NCI-H82 treated with DMSO at 0.1 percent for 48 hours (cell line): ENCODE measurements at regions not wholly inside any gene's neighbourhood (a gene's known extent, or its start where the extent isn't known, plus 50 kb on each side); places are given as distances from the start of the nearest gene placed in this dataset.
"Not testable (repeated sequence)": the region's sequence is repeated elsewhere in the genome, so short reads cannot be mapped to it uniquely, and the experiment has no call there.

ENCODE experiments used
- DNase-seq: peaks from one replicate; lab custom pipeline; 2025; ENCODE audit not compliant: unreplicated experiment; lab: John Stamatoyannopoulos, UW

DNA sequence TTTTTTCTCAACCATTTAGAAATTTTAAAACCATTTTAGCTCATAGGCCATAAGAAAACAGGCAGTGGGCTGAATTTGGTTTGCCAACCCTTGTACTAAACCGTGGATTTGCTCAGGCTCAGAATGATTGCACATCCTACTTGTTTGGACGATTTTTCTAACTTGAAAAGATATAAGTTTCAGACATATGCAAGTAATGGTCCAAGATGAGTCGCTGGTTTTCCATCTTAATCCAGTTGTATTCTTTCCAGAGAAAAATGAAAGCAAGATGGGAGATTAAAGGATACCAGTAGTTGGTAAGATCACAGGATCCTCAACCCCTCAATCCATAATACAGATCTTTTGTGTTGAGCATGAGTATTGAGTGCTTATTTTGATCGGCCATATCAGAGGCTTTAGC is 250.9 kb downstream of the TINAG start:
- no peak for DNase-seq

DNA sequence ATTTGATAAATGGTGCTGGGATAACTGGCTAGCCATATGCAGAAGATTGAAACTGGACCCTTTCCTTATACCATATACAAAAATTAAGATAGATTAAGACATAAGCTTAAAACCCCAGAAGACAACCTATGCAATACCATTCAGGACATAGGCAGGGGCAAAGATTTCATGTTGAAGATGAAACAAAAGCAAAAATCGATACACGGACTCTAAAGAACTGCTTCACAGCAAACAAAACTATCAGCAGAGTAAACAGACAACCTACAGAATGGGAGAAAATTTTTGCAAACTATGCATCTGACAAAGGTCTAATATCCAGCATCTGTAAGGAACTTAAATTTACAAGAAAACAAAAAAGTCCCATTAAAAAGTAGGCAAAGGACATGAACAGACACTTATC is 255.9 kb downstream of the TINAG start:
- DNase-seq, result not testable (repeated sequence)

DNA sequence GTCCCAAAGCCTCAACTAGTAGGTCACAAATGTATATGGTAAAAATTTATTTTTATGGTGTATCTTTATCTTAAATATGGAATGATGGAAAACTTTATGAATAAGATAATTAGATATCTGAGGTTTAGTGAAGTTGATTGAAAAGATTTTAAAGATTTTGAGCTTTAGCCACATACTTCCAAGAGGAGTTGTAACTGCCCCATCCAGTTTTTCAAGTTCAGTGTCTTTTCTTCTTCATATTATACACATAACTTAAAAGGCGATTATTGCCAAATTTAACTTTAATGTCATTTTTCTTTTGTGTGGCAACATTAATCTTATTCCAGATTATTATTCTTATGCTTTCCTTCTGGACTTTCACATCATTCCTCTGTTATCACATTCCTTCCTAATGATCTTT is 266.4 kb downstream of the TINAG start:
- DNase-seq, result no peak

DNA sequence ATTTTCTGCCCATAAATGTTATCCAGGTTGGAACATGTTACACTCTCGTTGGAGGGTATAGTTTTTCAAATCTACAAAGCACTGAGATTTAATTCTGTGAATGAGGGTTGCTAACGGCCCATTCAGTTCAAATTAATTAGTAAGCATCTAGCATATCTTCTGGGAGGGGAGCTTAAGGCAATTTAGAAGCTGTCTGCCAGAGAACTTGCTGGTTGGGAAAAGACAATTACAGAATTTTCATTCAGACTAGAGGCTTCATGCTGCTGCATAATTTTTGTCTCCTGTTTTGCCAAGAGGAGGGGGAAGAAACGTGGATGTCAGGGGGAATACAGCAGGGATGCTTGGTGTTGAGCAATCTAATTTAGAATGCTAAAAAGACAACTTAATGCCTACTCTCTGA is 268.3 kb upstream of the FAM83B start:
- no peak for DNase-seq

DNA sequence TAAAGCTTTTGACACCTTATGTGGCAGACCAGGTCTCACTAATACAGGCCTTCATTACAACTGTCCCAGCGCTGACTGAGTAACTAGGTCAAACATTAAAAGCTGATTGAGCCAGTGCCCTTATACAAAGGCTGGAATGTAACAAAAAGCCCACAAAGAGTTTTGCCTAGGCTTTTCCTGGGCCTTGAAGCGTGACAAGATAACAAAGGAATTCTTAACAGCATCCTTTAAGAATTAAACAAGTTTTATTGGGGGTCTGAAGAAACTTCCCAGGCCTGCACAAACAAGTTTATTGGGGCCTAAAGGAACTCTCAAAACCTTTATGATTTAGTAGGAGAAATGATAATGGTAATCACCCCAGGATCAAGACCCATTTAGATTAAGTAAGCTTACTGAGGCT is 267.6 kb upstream of the FAM83B start:
- no peak for DNase-seq

DNA sequence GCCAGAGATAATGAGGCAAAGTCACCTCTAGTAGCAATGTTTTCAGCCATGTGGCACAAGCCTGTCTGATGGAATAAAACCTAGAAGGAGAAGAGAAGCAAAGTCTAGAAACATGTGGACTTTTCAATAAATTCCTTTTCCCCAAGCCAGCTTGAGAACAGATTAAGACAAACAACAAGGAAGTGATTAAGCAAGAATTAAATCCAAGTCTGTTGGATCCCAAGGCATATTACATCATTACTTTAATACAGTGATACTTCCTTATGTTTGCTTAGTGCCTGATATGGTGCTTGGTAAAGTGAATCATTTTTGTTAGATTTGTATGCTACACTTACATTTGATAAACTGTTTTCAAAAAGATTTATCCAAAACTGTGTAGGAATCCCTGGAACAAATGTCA is 260.3 kb upstream of the FAM83B start:
- no peak for DNase-seq

DNA sequence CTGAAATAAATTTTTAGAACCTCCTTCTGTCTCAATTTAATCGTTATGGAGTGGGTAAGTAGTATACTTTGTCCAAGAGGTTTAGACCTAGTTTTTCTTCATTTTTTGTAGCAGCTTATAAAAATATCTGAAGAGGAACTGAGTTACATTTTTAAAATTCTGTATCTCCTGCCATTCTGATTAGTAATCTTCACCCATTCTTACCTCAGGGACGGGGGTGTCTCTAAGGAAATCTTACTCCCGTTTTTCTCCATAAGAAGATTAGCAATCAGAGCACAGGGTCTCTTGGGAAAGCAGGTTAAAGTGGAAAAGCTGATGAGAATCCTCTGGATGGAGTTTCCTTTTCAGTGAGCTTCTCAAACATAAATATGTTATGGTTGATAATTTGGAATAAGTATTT is 259.3 kb upstream of the FAM83B start:
- peak; percentile 11 for DNase-seq

DNA sequence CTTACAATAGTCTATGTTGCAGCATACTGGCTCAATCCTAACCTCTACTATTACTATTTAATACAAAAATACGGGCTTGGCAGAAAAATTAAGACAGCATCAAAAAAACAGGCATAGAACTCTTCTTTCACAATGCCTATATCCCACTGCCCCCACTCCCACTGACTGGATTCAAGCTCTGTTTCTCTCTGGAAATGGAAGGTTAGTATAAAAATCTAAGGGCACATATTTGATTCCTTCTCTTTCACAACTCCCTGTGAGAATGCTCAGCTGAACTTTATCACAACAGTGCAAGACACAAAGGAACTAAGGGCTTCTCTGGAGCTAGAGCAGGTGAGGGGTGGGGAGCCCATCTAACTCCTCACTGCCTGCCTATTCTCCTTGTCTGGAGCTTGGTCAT is 258.4 kb upstream of the FAM83B start:
- DNase-seq, result no peak

DNA sequence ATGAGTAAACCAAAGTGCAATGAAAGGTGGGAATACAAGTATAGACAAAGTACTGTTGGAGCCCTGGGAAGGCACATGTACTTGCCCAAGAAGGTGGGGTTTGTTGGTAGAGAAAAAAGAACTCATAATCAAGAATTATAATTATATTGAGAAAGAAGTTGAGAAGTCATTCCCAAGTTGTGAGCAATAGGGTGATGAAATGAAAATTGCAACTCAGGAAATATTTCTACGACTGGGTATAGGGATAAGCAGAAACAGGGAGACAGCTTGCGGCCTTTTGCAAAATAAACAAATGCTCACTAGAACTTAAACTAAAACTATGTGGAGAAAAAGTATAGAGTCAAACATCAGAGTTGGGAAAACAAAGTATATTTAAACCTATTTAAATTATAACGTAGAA is 250.7 kb upstream of the FAM83B start:
- no peak for DNase-seq

DNA sequence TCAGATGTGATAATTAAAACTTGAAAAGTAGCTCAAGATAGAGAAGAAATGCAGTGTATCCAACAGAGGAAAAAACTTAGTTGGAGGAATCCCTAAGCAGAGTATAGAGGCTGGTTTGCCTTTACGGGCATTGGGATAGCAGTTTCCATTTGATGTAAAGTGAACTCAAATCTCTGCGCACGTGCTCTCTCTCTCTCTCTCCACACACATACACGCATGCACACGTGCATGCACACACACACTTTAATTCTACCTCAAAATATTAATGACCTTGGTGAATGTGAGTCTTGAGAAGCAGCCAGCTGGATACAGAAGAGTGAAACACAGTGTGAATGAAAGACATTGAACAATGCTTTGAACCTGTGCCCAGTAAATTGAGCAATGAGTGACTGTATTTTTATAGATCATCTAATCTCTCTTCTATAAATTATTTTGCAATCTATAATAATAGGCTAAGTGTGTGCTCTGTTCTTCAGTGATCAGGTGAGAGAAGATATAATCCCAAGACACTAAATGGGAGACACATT is 247.7 kb upstream of the FAM83B start:
- no peak for DNase-seq

DNA sequence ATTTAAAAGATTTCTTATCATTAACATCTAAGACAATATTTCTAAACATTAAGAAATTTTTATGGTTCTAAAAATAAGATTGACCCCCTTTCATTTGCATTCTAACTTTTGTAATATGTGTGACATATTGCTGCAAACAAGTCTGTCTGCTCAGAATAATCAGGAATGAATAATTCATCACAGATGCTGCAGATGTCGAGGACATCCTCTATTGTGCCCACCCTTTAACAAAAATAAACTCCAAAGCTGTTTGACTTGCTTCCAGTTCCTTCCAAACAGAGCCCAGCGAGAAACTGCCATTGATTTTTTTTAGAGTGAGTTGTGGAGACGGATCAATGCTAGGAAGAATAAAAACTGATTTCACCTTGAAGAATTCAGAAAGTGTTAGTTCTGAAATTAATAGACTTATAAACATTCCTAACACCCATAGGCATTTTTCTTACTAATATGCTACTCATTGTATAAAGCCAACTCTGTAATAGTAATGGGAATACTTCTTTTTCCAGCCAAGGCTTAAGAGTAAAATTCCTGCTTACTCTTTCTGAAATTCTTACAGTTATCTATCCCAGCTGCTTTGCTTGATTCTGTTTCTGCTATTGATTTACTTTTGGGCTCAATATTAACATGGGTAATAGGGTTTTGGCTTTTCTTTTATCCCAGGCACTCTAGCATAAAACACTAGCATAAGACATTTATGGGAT is 244.8 kb upstream of the FAM83B start:
- no peak for DNase-seq

DNA sequence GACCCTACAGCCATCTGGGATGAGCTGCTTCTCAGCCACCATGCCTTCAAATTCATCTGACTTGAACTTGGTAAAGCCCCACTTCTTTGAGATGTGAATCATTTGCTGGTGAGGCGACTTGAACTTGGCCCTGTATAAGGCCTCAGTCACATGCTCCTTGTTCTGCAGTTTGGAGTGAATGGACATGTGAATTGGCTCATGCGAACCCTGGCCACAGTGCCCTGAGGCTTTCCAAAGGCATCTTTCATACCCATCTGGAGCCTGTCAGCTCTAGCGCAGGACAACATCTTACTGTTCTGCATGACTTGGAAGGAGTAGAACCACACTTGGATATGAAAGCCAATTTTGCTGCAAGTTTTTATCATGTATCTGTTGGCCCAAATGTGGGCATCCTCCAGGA is 244.0 kb upstream of the FAM83B start:
- no peak for DNase-seq

DNA sequence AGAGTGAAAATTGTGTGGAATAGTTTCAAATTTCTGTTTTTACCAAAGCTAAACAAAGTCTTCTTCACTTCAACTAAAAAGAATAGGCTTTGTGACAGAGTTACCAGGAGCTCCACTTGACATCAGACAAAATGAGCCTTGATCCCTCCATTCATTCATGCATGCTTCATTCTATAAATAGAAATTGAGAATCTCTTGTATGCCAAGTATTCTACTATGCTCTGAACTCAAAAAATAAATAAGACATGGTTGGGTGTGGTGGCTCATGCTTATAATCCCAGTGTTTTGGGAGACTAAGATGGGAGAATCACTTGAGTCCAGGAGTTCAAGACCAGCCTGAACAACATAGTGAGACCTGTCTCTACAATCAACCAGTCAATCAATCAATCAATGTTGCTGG is 236.6 kb upstream of the FAM83B start:
- DNase-seq, result no peak

DNA sequence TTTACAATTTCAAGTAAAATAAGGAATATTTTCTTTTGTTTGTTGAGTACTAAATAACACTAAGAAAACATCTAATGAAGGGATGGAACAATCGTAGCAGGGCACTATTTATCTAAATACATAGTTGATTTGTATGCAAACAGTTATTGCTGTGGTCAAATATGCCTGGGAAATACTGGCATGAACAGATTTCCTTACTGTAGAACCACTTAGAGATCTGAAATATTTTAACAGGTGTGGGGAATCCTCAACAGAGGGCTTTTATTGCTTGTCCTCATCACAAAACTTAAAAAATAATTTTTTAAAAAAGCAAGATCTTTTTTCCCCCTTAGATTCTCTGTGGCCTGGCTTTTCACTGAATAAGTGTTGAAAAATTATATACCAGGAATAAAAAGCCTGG is 233.0 kb upstream of the FAM83B start:
- no peak for DNase-seq

DNA sequence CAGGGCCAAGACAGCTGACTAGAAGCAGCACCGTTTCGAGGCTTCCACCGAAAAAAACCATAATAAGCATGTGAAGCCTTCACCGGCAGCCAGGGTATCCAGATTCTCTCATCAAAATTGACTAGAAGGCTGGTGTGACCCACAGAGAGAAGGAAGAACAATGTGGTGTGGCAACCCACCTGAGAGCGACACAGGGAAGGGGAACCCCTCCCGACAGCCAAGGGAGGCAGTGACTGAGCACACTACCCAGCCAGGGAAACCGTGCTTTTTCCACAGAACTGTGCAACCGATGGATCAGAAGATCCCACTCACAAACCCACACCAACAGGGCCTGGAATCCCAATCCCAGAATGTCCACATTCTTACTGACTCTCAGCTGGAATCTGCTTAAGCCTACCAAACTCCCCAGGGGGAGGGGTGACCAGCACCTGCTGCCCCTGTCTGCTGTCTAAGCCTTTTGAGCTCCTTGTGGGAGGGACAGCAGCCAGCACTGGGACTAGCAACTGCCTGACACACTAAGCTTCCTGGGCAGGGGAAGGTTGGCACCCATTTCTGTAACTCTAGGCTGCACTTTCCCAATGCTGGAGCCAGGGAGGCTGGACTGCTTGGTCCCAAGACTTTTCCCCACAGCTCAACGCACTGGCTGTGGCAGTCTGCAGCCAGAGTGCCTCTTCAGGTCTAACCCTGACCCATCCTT is 231.9 kb upstream of the FAM83B start:
- peak; percentile 79 for DNase-seq

DNA sequence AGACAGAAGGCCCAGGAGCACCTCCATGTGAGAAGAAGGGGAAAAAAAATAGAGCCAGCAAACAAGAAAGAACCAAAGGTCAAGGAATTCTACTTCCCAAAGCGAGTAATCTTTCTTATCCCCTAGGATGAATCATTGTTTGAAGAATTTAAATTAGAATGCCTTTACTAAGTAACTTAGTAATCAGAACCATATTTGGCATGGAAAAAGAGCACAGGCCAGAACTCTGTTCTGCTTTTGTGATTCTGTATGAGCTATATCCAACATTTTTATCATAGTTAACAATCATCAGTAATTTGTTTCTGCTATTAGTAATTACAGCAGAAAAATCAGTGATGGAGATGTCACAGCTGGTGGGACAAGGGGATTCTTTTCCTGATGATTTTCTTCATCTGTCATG is 228.8 kb upstream of the FAM83B start:
- DNase-seq, result no peak

DNA sequence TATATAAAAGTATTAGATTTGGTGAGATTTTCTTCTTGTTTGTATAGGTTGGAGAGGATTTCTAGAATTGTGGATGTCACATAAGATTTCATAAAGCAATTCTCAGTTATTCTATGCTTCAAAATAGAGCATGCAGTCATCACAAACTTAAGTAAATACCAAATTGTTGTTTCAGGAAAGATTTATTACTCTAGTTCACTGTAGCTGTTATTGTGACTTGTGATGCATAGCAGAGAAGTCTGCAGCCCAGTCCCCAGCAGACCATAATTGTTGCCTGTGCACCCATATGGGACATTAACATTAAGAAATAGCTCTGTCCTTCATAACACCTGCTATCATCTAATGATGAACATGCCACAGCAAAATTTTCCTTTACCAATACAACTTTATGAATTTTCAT is 228.0 kb upstream of the FAM83B start:
- DNase-seq, result no peak

DNA sequence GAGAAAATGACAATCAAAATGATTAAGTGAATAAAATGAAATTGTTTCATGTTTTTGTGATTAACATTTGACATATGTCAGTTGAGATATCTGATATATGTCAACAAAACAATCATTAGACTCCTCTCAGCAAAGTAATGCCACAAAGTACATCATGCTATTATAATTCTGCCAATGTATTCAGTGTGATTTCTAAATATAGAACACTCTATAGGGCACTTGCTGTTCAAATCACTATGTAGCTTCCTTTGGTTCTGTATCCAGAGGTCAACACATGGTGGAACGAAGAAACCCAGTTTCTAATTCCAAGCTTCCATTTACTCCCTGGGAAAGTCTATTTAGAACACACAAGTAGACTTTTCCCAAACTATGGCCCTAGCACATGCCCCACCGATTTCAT is 227.5 kb upstream of the FAM83B start:
- no peak for DNase-seq

DNA sequence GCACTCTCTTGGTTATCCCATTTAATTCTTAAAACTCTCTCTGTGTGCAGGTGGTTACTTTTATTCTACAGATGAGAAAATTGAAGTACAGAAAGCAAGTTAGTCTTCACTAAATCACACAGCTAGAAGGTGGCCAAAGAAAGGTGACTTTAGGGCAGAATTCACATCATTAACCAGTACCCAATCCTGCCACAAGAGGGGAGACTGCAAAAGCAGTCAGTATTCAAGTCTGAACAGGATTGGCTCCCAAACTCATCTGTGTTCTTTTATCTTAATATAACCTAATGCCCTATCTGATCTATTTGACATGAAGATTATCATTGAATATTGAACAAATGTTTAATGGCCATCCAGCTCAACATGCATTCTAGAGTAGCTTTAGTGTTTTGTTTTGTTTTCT is 225.3 kb upstream of the FAM83B start:
- DNase-seq, result no peak

DNA sequence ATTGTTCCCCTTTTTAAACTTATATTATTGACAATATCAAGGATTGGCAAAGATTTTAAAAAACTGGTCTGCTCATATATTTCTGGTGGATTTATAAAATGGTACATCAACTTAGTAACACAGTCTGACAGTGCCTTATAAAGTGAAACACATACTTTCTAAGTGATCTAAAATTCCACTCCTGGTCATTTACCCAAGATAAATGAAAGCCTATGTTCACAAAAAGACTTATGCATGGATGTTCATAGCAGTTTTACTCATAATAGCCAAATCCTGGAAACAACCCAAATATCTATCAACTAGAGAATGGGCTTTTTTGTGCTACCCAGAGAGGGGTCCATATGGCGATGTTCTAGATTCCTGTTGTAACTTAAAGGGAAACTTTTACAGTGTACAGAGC is 222.4 kb upstream of the FAM83B start:
- no peak for DNase-seq

DNA sequence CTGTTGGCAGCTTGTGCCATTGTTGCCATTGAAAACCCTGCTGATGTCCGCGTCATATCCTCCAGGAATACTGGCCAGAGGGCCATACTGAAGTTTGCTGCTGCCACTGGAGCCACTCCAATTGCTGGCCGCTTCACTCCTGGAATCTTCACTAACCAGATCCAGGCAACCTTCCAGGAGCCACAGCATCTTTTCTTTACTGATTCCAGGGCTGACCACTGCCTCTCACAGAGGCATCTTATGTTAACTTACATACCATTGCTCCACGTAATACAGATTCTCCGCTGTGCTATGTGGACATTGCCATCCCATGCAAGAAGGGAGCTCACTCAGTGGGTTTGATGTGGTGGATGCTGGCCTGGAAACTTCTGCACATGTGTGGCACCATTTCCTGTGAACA is 221.8 kb upstream of the FAM83B start:
- no peak for DNase-seq

DNA sequence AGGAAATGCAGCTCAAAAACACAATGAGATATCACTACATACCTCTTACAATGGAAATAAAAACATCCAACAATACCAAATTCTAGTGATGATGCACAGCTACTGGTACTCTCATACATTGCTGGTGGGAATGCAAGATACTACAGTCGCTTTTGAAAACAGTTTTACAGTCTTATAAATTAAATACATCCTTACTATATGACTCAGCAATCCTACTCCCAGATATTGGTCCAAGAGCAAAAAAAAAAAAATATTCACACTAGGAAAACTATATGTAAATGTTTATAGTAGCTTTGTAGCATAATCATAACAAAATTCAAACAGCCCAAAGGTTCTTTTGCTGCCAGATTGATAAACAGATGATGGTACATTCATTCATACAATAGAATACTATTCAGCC is 217.4 kb upstream of the FAM83B start:
- DNase-seq, result no peak
